ENCODE measurements at regions not wholly inside any gene's neighbourhood (a gene's known extent, or its start where the extent isn't known, plus 50 kb on each side); places are given as distances from the start of the nearest gene placed in this dataset.

DNA sequence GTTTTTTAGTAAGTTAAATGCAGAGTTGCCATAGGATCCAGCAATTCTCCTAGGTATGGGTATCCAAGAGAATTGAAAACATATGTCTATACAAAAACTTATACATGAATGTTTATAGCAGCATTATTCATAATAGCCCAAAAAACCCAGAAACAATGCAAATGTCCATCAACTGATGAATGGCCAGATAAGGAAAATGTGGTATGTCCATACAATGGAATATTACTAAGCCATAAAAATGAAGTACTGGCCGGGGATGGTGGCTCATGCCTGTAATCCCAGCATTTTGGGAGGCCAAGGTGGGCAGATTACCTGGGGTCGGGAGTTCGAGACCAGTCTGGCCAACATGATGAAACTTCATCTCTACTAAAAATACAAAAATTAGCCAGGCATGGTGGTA is 156.1 kb upstream of the PSMD7 start:
- no peak overlapping the region for H3K9ac ChIP-seq (ENCODE audit: insufficient read depth, low read depth, low read length)
- TF ChIP-seq ZNF768 (CRISPR knock-in tag; IDR thresholded peaks at IDR 0.05) (no peak), HIVEP1 (CRISPR knock-in tag; IDR thresholded peaks at IDR 0.05) (no peak)
- TF ChIP-seq, protein P1, sequence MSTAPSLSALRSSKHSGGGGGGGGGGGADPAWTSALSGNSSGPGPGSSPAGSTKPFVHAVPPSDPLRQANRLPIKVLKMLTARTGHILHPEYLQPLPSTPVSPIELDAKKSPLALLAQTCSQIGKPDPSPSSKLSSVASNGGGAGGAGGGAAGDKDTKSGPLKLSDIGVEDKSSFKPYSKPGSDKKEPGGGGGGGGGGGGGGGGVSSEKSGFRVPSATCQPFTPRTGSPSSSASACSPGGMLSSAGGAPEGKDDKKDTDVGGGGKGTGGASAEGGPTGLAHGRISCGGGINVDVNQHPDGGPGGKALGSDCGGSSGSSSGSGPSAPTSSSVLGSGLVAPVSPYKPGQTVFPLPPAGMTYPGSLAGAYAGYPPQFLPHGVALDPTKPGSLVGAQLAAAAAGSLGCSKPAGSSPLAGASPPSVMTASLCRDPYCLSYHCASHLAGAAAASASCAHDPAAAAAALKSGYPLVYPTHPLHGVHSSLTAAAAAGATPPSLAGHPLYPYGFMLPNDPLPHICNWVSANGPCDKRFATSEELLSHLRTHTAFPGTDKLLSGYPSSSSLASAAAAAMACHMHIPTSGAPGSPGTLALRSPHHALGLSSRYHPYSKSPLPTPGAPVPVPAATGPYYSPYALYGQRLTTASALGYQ (CRISPR knock-in tag; IDR thresholded peaks at IDR 0.05), result no peak
- TF ChIP-seq, protein P2, sequence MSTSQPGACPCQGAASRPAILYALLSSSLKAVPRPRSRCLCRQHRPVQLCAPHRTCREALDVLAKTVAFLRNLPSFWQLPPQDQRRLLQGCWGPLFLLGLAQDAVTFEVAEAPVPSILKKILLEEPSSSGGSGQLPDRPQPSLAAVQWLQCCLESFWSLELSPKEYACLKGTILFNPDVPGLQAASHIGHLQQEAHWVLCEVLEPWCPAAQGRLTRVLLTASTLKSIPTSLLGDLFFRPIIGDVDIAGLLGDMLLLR (CRISPR knock-in tag; IDR thresholded peaks at IDR 0.05), result no peak
- TF ChIP-seq, protein P3, sequence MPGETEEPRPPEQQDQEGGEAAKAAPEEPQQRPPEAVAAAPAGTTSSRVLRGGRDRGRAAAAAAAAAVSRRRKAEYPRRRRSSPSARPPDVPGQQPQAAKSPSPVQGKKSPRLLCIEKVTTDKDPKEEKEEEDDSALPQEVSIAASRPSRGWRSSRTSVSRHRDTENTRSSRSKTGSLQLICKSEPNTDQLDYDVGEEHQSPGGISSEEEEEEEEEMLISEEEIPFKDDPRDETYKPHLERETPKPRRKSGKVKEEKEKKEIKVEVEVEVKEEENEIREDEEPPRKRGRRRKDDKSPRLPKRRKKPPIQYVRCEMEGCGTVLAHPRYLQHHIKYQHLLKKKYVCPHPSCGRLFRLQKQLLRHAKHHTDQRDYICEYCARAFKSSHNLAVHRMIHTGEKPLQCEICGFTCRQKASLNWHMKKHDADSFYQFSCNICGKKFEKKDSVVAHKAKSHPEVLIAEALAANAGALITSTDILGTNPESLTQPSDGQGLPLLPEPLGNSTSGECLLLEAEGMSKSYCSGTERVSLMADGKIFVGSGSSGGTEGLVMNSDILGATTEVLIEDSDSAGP (CRISPR knock-in tag; IDR thresholded peaks at IDR 0.05; ENCODE audit: borderline replicate concordance), result no peak
- no peak overlapping the region for H3K27ac ChIP-seq (ENCODE audit: extremely low read length, insufficient read depth, low read length)
- no peaks in the 10 kb centered on the region for H4K20me1 ChIP-seq (ENCODE audit: insufficient read depth, low read length)
- H3K9me3 ChIP-seq (ENCODE audit: low read length), result no peaks in the 10 kb centered on the region
- FAIRE-seq (no peak), ATAC-seq (no peak), DNase-seq (ENCODE audit: low spot score) (no peak)
- WGBS (ENCODE audit: low lambda C conversion rate), result 5% methylated on average over 3 of the region's 3 CpGs
- no peaks in the 10 kb centered on the region for H3K4me1 ChIP-seq (ENCODE audit: insufficient read depth, low read length)
- H3K79me2 ChIP-seq (ENCODE audit: insufficient read depth, low read length), result no peaks in the 10 kb centered on the region
- intact Hi-C loops (cut with micrococcal nuclease; ENCODE audit: unreplicated experiment), result no loop called here
- no peak overlapping the region for H3K4me3 ChIP-seq (replicated peaks in 1 of 3; ENCODE audit: insufficient read depth in 1 of 3, low read depth in 2 of 3, low read length in 3 of 3)
- BruUV-seq (replicated peaks), result no TSS peak
- H2AFZ ChIP-seq (ENCODE audit: low read length), result no peak overlapping the region
- CTCF ChIA-PET (ENCODE audit: low intra/inter-chr PET ratio, low total read pairs), result no interaction called here
- H3K36me3 ChIP-seq (replicated peaks in 1 of 2; ENCODE audit: control insufficient read depth in 1 of 2, insufficient read depth in 2 of 2, low read length in 2 of 2), result no peaks in the 10 kb centered on the region
- no peak overlapping the region for H3K4me2 ChIP-seq (ENCODE audit: low read depth, low read length)
- POLR2A ChIA-PET, result no interaction called here
- H3K27me3 ChIP-seq (ENCODE audit: control insufficient read depth in 1 of 2, insufficient read depth in 2 of 2, low read length in 2 of 2), result no peaks in the 10 kb centered on the region; a peak in 1 of 5 replicates
- in situ Hi-C loops (cut with HindIII; ENCODE audit: extremely low pct_ligation_motif_present, low pct_unique_long_range_greater_than_20kb), result no loop called here

All from HepG2 (cell line).